HEK293T (cell line): ENCODE measurements at regions not wholly inside any gene's neighbourhood (a gene's known extent, or its start where the extent isn't known, plus 50 kb on each side); places are given as distances from the start of the nearest gene placed in this dataset.
"Not testable (repeated sequence)": the region's sequence is repeated elsewhere in the genome, so short reads cannot be mapped to it uniquely, and the experiment has no call there.

Experiments
- HDGF ChIP-seq: fragments of 450-650 bp; IDR thresholded peaks from 2 replicates; pipeline ENCODE4 v1.6.1; 2017; ENCODE audit warnings: antibody characterized with exemption, borderline replicate concordance
- NFRKB ChIP-seq: fragments of 450-650 bp; IDR thresholded peaks from 2 replicates; pipeline ENCODE4 v1.6.1; 2016; ENCODE audit warnings: mild to moderate bottlenecking, moderate library complexity

- TF ChIP-seq HDGF, NFRKB: not testable (repeated sequence)
These were observed 576.2 kb upstream of the C9orf72 start for GRCh38 chr9:28149361-28150050.
